H1 (cell line): ENCODE measurements at regions not wholly inside any gene's neighbourhood (a gene's known extent, or its start where the extent isn't known, plus 50 kb on each side); places are given as distances from the start of the nearest gene placed in this dataset.

Source experiments
- CTCF ChIA-PET: fragments of 300-600 bp; sonication (Branson Sonifier 250); formaldehyde crosslinking; loops from one replicate; lab custom pipeline; 2021; ENCODE audit not compliant: partially characterized antibody; lab: Charles Lee
- POLR2A ChIA-PET: fragments of 300-600 bp; sonication (Branson Sonifier 250); formaldehyde crosslinking; loops from one replicate; lab custom pipeline; 2021; ENCODE audit warnings: inconsistent platforms; ENCODE audit not compliant: partially characterized antibody; lab: Charles Lee
- DNase-seq, 2 experiments: peaks; one replicate each; pipeline versions ENCODE4 v3.0.0 to v3.0.0-alpha.2; 2010 to 2022; ENCODE audit warnings: low spot score in 2 of 2, low read depth in 1 of 2, mixed read lengths in 1 of 2
- FAIRE-seq: peaks from 2 replicates; lab custom pipeline; 2011; peaks lifted over from hg19 to GRCh38; lab: Jason Lieb, UNC
- H2AFZ ChIP-seq: 2 replicates; pipeline ENCODE4 v1.8.1; 2012; ENCODE audit warnings: low read length, inconsistent platforms
- H2AK5ac ChIP-seq: 2 replicates; pipeline ENCODE4 v1.6.1; 2013; ENCODE audit warnings: low read depth, low read length
- H2BK120ac ChIP-seq: replicated peaks from 2 replicates; pipeline ENCODE3; 2013; ENCODE audit warnings: low read depth, low read length, inconsistent platforms
- H2BK12ac ChIP-seq: 2 replicates; pipeline ENCODE4 v1.6.1; 2013; ENCODE audit warnings: low read depth, low read length
- H2BK15ac ChIP-seq: 2 replicates; pipeline ENCODE4 v1.6.1; 2013; ENCODE audit warnings: low read length
- H2BK20ac ChIP-seq: 2 replicates; pipeline ENCODE4 v1.6.1; 2013; ENCODE audit warnings: low read length
- H2BK5ac ChIP-seq: 2 replicates; pipeline ENCODE4 v1.6.1; 2013; ENCODE audit warnings: low read depth, low read length
- H3K14ac ChIP-seq: 2 replicates; pipeline ENCODE4 v1.6.1; 2013; ENCODE audit warnings: inconsistent platforms; ENCODE audit not compliant: insufficient read length
- H3K18ac ChIP-seq: 2 replicates; pipeline ENCODE4 v1.6.1; 2013; ENCODE audit warnings: low read length; ENCODE audit errors: extremely low read depth
- H3K23ac ChIP-seq: 2 replicates; pipeline ENCODE4 v1.6.1; 2013; ENCODE audit warnings: inconsistent platforms; ENCODE audit not compliant: insufficient read length
- H3K23me2 ChIP-seq: 2 replicates; pipeline ENCODE4 v1.6.1; 2013; ENCODE audit warnings: low read depth, low read length
- H3K27ac ChIP-seq: 2 replicates; pipeline ENCODE4 v1.6.1; 2011; ENCODE audit warnings: low read depth, low read length, inconsistent platforms
- H3K27me3 ChIP-seq, 4 experiments: replicated peaks in 1 of 4; 1 replicate in 1 of 4; 2 replicates in 3 of 4; pipeline versions ENCODE4 v1.6.1 to v1.8.1; 2011 to 2013; ENCODE audit warnings: low read length in 3 of 4, mild to moderate bottlenecking in 3 of 4, inconsistent platforms in 2 of 4, mixed read lengths in 2 of 4, moderate library complexity in 1 of 4; ENCODE audit not compliant: control insufficient read depth in 3 of 4, insufficient read depth in 3 of 4; ENCODE audit errors: extremely low read depth in 1 of 4
- H3K36me3 ChIP-seq, 4 experiments: 2 replicates each; pipeline versions ENCODE4 v1.6.1 to v1.8.1; 2011 to 2013; ENCODE audit warnings: mild to moderate bottlenecking in 4 of 4, low read length in 3 of 4, moderate library complexity in 2 of 4, control low read depth in 1 of 4, inconsistent platforms in 1 of 4; ENCODE audit not compliant: insufficient read depth in 4 of 4, control insufficient read depth in 2 of 4
- H3K4ac ChIP-seq: replicated peaks from 2 replicates; pipeline ENCODE3; 2013; ENCODE audit warnings: low read length, low read depth, mixed read lengths, inconsistent platforms; ENCODE audit not compliant: insufficient read length
- H3K4me1 ChIP-seq, 4 experiments: replicated peaks in 1 of 4; 1 replicate in 1 of 4; 2 replicates in 3 of 4; pipeline versions ENCODE4 v1.6.1 to v1.8.1; 2011 to 2013; ENCODE audit warnings: low read length in 3 of 4, inconsistent platforms in 2 of 4, mixed read lengths in 1 of 4; ENCODE audit not compliant: insufficient read depth in 4 of 4, control insufficient read depth in 3 of 4
- H3K4me2 ChIP-seq, 2 experiments: 2 replicates each; pipeline versions ENCODE4 v1.6.1 to v1.8.1; 2011 to 2013; ENCODE audit warnings: low read depth in 2 of 2, low read length in 2 of 2, control low read depth in 1 of 2, inconsistent platforms in 1 of 2, mild to moderate bottlenecking in 1 of 2; ENCODE audit not compliant: insufficient read depth in 1 of 2
- H3K4me3 ChIP-seq, 4 experiments: fragments of 200-600, 300-600 bp in 1 of 4; sonication (generic), shearing (Covaris generic), sonication (Bioruptor Twin) in 1 of 4; 2 replicates each; pipeline versions ENCODE4 v1.5.1 to v1.8.1; 2011 to 2016; ENCODE audit warnings: low read length in 4 of 4, low read depth in 3 of 4, control low read depth in 2 of 4, inconsistent platforms in 2 of 4, mild to moderate bottlenecking in 2 of 4, mixed read lengths in 1 of 4, moderate library complexity in 1 of 4; ENCODE audit not compliant: insufficient read depth in 2 of 4; ENCODE audit errors: extremely low read depth in 1 of 4
- H3K56ac ChIP-seq: replicated peaks from 2 replicates; pipeline ENCODE3; 2013; ENCODE audit warnings: low read depth, mild to moderate bottlenecking, mixed read lengths, low read length, inconsistent platforms; ENCODE audit not compliant: insufficient read length
- H3K79me1 ChIP-seq: 2 replicates; pipeline ENCODE4 v1.6.1; 2013; ENCODE audit warnings: low read depth, low read length, control low read depth
- H3K79me2 ChIP-seq, 2 experiments: 2 replicates each; pipeline versions ENCODE4 v1.6.1 to v1.8.1; 2012 to 2013; ENCODE audit warnings: low read length in 2 of 2, mild to moderate bottlenecking in 2 of 2, inconsistent platforms in 1 of 2; ENCODE audit not compliant: insufficient read depth in 2 of 2, control insufficient read depth in 1 of 2
- H3K9ac ChIP-seq, 4 experiments: replicated peaks in 1 of 4; 1 replicate in 1 of 4; 2 replicates in 3 of 4; pipeline versions ENCODE4 v1.6.1 to v1.8.1; 2011 to 2013; ENCODE audit warnings: low read depth in 3 of 4, low read length in 3 of 4, control low read depth in 2 of 4, mild to moderate bottlenecking in 2 of 4, moderate library complexity in 2 of 4, inconsistent platforms in 1 of 4; ENCODE audit errors: extremely low read depth in 1 of 4
- H3K9me3 ChIP-seq, 2 experiments: 2 replicates each; pipeline versions ENCODE4 v1.6.1 to v1.8.1; 2012 to 2013; ENCODE audit warnings: mild to moderate bottlenecking in 2 of 2, moderate library complexity in 2 of 2, control low read depth in 1 of 2, inconsistent platforms in 1 of 2, low read depth in 1 of 2, low read length in 1 of 2, mixed read lengths in 1 of 2; ENCODE audit not compliant: insufficient read depth in 2 of 2
- H4K20me1 ChIP-seq, 2 experiments: replicated peaks in 1 of 2; 2 replicates each; pipeline versions ENCODE3 to v1.8.1; 2011 to 2013; ENCODE audit warnings: inconsistent platforms in 2 of 2, low read length in 2 of 2, mild to moderate bottlenecking in 1 of 2; ENCODE audit not compliant: insufficient read depth in 2 of 2, control insufficient read depth in 1 of 2
- H4K5ac ChIP-seq: 2 replicates; pipeline ENCODE4 v1.6.1; 2013; ENCODE audit warnings: low read length, low read depth, mixed read lengths, inconsistent platforms; ENCODE audit not compliant: insufficient read length
- H4K8ac ChIP-seq: 2 replicates; pipeline ENCODE4 v1.8.0; 2013; ENCODE audit warnings: mild to moderate bottlenecking, moderate library complexity, low read length, inconsistent platforms; ENCODE audit not compliant: insufficient read depth; ENCODE audit errors: extremely low read depth
- H4K91ac ChIP-seq: replicated peaks from 2 replicates; pipeline ENCODE3; 2013; ENCODE audit warnings: low read length, mixed read lengths, inconsistent platforms; ENCODE audit not compliant: insufficient read length
- EP300 ChIP-seq, 2 experiments: IDR thresholded peaks; 1 replicate in 1 of 2; 2 replicates in 1 of 2; pipeline ENCODE4 v1.6.1; 2011 to 2012; ENCODE audit warnings: low read depth in 2 of 2, low read length in 2 of 2, mild to moderate bottlenecking in 2 of 2, borderline replicate concordance in 1 of 2, inconsistent platforms in 1 of 2, moderate library complexity in 1 of 2
- EZH2 ChIP-seq: fragments of 200-600 bp; sonication (generic); IDR thresholded peaks from 2 replicates; pipeline ENCODE4 v1.7.1; 2012; ENCODE audit warnings: low read depth, mild to moderate bottlenecking, moderate library complexity, low read length, inconsistent platforms; ENCODE audit not compliant: severe bottlenecking
- GTF2F1 ChIP-seq: IDR thresholded peaks from 2 replicates; pipeline ENCODE4 v1.6.1; 2012; ENCODE audit warnings: low read depth, low read length, improper control_type of control experiment, borderline replicate concordance
- JUND ChIP-seq: IDR thresholded peaks from 2 replicates; pipeline ENCODE4 v1.6.1; 2011; ENCODE audit warnings: mild to moderate bottlenecking, improper control_type of control experiment, low read length
- SIN3A ChIP-seq, 2 experiments: IDR thresholded peaks in 1 of 2; conservative IDR thresholded peaks in 1 of 2; 2 replicates each; pipeline ENCODE4 v1.6.1; 2011 to 2012; ENCODE audit warnings: low read length in 2 of 2, improper control_type of control experiment in 1 of 2, low read depth in 1 of 2, mild to moderate bottlenecking in 1 of 2
- TEAD4 ChIP-seq: IDR thresholded peaks from 2 replicates; pipeline ENCODE4 v1.6.1; 2012; ENCODE audit warnings: low read depth, low read length, inconsistent platforms, mixed read lengths
- WGBS, 2 experiments: shearing (Covaris generic) in 1 of 2; methylation state at CpG; one replicate each; pipeline versions ENCODE4 v1.1.6 to v1.1.7; 2013 to 2015; ENCODE audit warnings: low lambda C conversion rate in 2 of 2, mixed read lengths in 2 of 2, inconsistent platforms in 1 of 2, low coverage in 1 of 2, missing lambda C conversion rate in 1 of 2; ENCODE audit not compliant: insufficient replicate concordance in 2 of 2, insufficient coverage in 1 of 2, insufficient read length in 1 of 2; ENCODE audit errors: extremely low coverage in 1 of 2, missing lambda C conversion rate in 1 of 2; 5-methylcytosine and 5-hydroxymethylcytosine counted together

GRCh38 chr5:167750586-167750985 is 540.9 kb upstream of the WWC1 start:
- no peak overlapping the region for H2BK120ac ChIP-seq
- H4K20me1 ChIP-seq = no peaks in the 10 kb centered on the region
- no peak overlapping the region for H2BK5ac ChIP-seq
- no peak overlapping the region for H3K4me3 ChIP-seq
- peaks cover 0 to 5% (median under 1%) of the 10 kb centered on the region in 4 experiments; a peak in 2 of 7 replicates for H3K4me1 ChIP-seq
- no peak overlapping the region for H3K56ac ChIP-seq
- H3K79me1 ChIP-seq = no peaks in the 10 kb centered on the region
- FAIRE-seq (no peak), DNase-seq (no peak)
- no peak overlapping the region for H3K18ac ChIP-seq
- H3K9me3 ChIP-seq = no peaks in the 10 kb centered on the region; a peak in 1 of 4 replicates
- no peak overlapping the region for H4K91ac ChIP-seq
- H2BK15ac ChIP-seq = no peak overlapping the region
- H4K5ac ChIP-seq = no peak overlapping the region
- CTCF ChIA-PET = no interaction called here
- TF ChIP-seq TEAD4 = no peak
- no peak for TF ChIP-seq SIN3A (conservative IDR thresholded peaks at IDR 0.05 in 1 of 2, IDR thresholded peaks at IDR 0.05 in 1 of 2; ENCODE audit: low read depth in 1 of 2, low read length in 2 of 2)
- TF ChIP-seq JUND = no peak
- no peak for TF ChIP-seq EP300 (IDR thresholded peaks at IDR 0.05; ENCODE audit: borderline replicate concordance in 1 of 2, low read depth in 2 of 2, low read length in 2 of 2)
- TF ChIP-seq GTF2F1 = no peak
- TF ChIP-seq EZH2 = no peak
- no peak overlapping the region for H2BK20ac ChIP-seq
- POLR2A ChIA-PET = no interaction called here
- no peak overlapping the region for H2AK5ac ChIP-seq
- H3K9ac ChIP-seq = no peak overlapping the region
- no peak overlapping the region for H4K8ac ChIP-seq
- no peaks in the 10 kb centered on the region for H3K79me2 ChIP-seq
- no peaks in the 10 kb centered on the region for H3K23me2 ChIP-seq
- H2AFZ ChIP-seq = no peak overlapping the region
- 91% methylated on average over 1 of the region's 1 CpG; no CpG with 5 or more reads in 1 of the 2 experiments for WGBS, 2 experiments
- no peak overlapping the region for H3K14ac ChIP-seq
- no peaks in the 10 kb centered on the region for H3K36me3 ChIP-seq
- H3K4me2 ChIP-seq = no peak overlapping the region
- no peak overlapping the region for H3K4ac ChIP-seq
- no peak overlapping the region for H3K27ac ChIP-seq
- no peak overlapping the region for H3K23ac ChIP-seq
- no peak overlapping the region for H2BK12ac ChIP-seq
- peaks cover 0 to 1% (median 0%) of the 10 kb centered on the region in 4 experiments; a peak in 1 of 7 replicates for H3K27me3 ChIP-seq
